ENCODE measurements at regions not wholly inside any gene's neighbourhood (a gene's known extent, or its start where the extent isn't known, plus 50 kb on each side); places are given as distances from the start of the nearest gene placed in this dataset.

GRCh38 chrX:93977641-93978040 is 303.6 kb downstream of the FAM133A start:
- no peak for TF ChIP-seq CTCF (IDR thresholded peaks at IDR 0.05)
- TF ChIP-seq POLR2AphosphoS5 (IDR thresholded peaks at IDR 0.05) = no peak

Measured in breast epithelium (tissue), 3 donors.